HFF-Myc (cell line): ENCODE measurements at regions not wholly inside any gene's neighbourhood (a gene's known extent, or its start where the extent isn't known, plus 50 kb on each side); places are given as distances from the start of the nearest gene placed in this dataset.

Experiments used
- DNase-seq: peaks from one replicate; pipeline ENCODE4 v3.0.0-alpha.2; 2011; ENCODE audit warnings: low read depth; ENCODE audit errors: extremely low read depth
- H3K4me3 ChIP-seq: replicated peaks from 2 replicates; pipeline ENCODE4 v1.5.1; 2011; ENCODE audit warnings: low read depth, mild to moderate bottlenecking, control low read depth, low read length
- TF ChIP-seq, protein P1 (sequence below): IDR thresholded peaks from 2 replicates; pipeline ENCODE4 v1.5.1; 2012; ENCODE audit warnings: mild to moderate bottlenecking, low read depth, low read length, control low read depth; ENCODE audit errors: missing control alignments

DNA sequence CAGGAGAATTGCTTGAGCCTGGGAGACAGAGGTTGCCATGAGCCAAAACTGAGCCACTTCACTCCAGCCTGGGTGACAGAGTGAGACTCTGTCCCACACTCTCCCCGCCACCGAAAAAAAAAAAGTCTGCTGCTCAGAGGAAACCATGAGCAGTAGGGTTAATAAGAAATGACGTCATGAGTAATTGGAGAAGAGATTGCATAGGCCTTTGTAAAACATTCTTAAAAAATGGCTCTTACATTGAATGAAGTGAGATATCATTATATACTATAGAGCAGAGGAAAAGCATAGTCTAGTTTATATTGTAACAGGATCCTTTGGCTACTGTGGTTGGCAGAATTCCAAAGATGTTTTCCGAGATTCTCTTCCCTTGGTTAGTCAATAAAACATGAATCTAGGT, 228.2 kb downstream of the PCDH20 start:
- H3K4me3 ChIP-seq: no peak overlapping the region
- TF ChIP-seq, protein P1, sequence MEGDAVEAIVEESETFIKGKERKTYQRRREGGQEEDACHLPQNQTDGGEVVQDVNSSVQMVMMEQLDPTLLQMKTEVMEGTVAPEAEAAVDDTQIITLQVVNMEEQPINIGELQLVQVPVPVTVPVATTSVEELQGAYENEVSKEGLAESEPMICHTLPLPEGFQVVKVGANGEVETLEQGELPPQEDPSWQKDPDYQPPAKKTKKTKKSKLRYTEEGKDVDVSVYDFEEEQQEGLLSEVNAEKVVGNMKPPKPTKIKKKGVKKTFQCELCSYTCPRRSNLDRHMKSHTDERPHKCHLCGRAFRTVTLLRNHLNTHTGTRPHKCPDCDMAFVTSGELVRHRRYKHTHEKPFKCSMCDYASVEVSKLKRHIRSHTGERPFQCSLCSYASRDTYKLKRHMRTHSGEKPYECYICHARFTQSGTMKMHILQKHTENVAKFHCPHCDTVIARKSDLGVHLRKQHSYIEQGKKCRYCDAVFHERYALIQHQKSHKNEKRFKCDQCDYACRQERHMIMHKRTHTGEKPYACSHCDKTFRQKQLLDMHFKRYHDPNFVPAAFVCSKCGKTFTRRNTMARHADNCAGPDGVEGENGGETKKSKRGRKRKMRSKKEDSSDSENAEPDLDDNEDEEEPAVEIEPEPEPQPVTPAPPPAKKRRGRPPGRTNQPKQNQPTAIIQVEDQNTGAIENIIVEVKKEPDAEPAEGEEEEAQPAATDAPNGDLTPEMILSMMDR: no peak
- no peak for DNase-seq

DNA sequence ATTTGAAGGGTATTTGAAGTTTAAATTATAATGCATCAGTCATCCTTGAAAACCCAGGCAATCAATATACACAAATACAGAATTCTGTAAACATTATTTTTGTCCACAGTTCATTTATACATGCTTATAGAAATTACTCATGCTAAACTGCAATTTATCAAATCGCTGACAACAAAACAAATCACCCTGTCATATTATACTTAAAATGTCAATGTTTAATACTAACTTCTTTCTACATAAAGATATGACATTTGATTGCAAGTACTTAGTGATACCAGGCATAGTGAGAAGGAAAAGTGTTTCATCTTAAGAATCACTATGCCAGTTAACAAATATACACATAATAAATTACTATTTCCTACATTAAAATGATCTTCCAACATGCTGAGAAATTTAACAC, 232.0 kb downstream of the PCDH20 start:
- TF ChIP-seq, protein P1: no peak
- H3K4me3 ChIP-seq: no peak overlapping the region
- DNase-seq: no peak

DNA sequence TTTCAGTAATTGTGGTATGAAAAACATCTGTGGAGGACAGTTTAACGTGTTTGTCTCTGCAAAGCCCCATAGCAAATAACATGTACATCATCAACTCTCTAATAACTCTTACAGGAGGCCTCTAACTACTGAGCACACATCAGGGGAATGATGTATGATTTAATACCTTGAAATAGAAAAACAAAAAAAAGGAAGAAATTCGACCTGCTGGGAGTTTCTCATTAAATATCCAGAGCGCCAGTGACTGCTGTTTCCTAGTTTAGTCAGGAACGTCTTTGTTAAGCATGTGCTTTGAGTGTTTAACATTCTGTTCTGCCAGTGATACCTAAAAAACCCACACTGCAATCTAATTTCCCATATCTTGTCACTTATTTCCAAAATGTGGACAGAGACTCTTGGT, 235.4 kb downstream of the PCDH20 start:
- no peak overlapping the region for H3K4me3 ChIP-seq
- DNase-seq: no peak
- TF ChIP-seq, protein P1: no peak

DNA sequence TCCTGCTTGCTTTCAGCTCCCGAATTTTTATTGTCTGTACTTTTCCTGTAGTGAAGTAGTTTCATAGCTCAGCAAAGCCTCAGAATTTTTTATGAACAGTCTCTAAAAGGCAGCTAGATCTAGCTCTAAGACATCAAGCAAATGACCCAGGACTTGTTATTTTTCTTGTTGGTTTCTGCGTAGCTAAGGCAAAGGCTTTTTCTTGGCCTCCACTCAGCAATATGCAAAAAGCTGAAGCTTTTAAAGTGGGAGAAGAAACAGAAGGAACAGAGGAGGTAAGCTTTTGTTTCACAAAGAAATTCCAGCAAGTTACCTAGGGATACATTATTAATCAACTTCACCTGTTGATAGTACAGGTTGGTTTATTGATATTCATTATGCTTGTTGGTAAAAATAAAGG, 235.9 kb downstream of the PCDH20 start:
- no peak overlapping the region for H3K4me3 ChIP-seq
- TF ChIP-seq, protein P1: no peak
- DNase-seq: no peak

DNA sequence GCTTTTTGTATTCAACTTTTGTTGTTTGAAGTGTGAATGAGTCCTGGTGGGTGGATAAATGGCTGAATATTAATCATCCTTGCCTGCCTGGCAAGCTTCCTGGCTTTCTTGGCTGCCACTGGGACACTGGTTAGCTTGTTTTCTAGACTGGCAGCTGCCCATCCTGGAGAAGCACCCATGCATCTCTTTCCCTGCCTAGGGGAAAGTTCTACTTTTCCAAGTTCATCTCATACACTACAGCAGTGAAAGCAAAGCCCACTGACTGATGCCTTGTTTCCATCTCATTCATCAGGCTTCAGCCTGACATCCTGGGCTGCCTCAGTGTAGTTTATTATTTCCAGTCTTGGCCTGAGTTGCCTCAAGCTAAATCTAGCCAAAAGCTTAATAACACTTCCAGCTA, 244.8 kb downstream of the PCDH20 start:
- no peak for DNase-seq
- TF ChIP-seq, protein P1: no peak
- no peak overlapping the region for H3K4me3 ChIP-seq

DNA sequence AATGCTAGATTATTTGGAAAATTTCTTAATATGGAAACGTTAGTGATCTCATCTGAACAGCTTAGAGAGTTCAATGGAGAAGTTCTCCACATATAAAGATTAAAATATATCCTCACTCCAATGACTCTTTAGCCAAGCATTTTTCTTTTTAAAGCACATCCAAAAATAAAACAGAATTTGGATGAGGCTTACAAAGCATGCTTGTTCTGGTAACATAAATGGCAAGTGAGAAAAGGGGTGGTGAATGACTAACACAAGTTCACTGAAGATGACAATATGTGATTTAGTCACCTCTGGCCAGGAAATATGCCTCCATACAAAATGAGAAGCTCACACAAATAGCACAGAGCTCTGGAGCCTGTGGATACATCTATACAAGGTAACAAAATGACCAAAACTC, 253.0 kb downstream of the PCDH20 start:
- H3K4me3 ChIP-seq: no peak overlapping the region
- TF ChIP-seq, protein P1: no peak
- no peak for DNase-seq

DNA sequence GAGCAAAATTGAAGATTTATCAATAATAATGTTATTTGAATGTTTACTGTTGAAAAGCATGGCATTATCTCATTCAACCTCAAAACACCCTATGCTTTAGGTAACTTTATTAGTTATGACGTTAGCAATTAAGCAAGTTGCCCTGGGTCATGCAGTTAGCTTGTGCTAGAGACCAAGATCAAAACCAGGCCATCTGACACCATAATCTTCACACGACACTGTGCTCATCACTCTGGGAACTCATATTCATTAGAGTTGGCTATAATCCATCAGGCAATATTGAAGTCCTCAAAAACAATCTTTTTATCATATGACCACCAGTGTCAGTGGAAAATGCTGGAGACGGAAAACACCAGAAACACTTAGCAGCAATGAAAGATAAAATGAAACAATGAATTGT, 253.5 kb downstream of the PCDH20 start:
- H3K4me3 ChIP-seq: no peak overlapping the region
- DNase-seq: no peak
- TF ChIP-seq, protein P1: no peak
